Body of pancreas (tissue), 4 donors: ENCODE measurements at regions not wholly inside any gene's neighbourhood (a gene's known extent, or its start where the extent isn't known, plus 50 kb on each side); places are given as distances from the start of the nearest gene placed in this dataset.

ENCODE experiments used
- POLR2A ChIP-seq, 3 donors: fragments of 450-650 bp; IDR thresholded peaks; one replicate each; pipeline ENCODE4 v1.6.1; 2016; ENCODE audit warnings: antibody characterized with exemption in 3 of 3, mild to moderate bottlenecking in 2 of 3
- TF ChIP-seq, protein P1 (sequence below), 7 experiments: fragments of 450-650 bp in 4 of 7; fragments of 200-600 bp in 3 of 7; sonication (generic) in 3 of 7; IDR thresholded peaks; one replicate each; pipeline ENCODE4 v1.5.1; 2016 to 2019; ENCODE audit warnings: antibody characterized with exemption in 7 of 7

DNA sequence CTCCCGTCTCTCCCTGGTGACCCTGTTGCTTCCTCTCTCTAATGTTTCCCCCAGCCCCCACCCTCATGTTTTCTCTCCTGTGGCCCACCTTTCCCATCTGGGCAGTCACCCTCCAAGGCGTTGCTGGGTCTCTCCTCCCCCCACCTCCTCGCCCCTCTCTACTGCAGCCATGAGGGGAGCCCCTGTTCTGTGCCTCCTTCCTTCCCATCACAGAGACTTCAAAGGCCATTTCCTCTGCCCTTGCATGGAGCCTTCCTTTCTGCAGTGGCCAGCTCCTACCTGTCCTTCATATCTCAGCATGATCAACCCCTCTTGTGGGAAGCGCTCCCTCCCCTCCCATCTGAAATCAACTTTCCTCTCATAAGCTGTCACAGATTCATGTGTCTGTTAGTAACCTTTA is 194.0 kb upstream of the PRSS58 start:
- TF ChIP-seq, protein P1, sequence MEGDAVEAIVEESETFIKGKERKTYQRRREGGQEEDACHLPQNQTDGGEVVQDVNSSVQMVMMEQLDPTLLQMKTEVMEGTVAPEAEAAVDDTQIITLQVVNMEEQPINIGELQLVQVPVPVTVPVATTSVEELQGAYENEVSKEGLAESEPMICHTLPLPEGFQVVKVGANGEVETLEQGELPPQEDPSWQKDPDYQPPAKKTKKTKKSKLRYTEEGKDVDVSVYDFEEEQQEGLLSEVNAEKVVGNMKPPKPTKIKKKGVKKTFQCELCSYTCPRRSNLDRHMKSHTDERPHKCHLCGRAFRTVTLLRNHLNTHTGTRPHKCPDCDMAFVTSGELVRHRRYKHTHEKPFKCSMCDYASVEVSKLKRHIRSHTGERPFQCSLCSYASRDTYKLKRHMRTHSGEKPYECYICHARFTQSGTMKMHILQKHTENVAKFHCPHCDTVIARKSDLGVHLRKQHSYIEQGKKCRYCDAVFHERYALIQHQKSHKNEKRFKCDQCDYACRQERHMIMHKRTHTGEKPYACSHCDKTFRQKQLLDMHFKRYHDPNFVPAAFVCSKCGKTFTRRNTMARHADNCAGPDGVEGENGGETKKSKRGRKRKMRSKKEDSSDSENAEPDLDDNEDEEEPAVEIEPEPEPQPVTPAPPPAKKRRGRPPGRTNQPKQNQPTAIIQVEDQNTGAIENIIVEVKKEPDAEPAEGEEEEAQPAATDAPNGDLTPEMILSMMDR (IDR thresholded peaks at IDR 0.05) = no peak
- no peak for TF ChIP-seq POLR2A (IDR thresholded peaks at IDR 0.05)
